H9 (cell line): ENCODE measurements at regions not wholly inside any gene's neighbourhood (a gene's known extent, or its start where the extent isn't known, plus 50 kb on each side); places are given as distances from the start of the nearest gene placed in this dataset.

Experiments
- DNase-seq: peaks from one replicate; pipeline ENCODE4 v3.0.0-alpha.2; 2017
- H2AFZ ChIP-seq: one replicate; pipeline ENCODE4 v1.6.1; 2013; ENCODE audit warnings: mild to moderate bottlenecking, low read length, control low read depth, moderate library complexity
- H2AK5ac ChIP-seq: 2 replicates; pipeline ENCODE4 v1.6.1; 2013; ENCODE audit warnings: low read length, control low read depth, mixed read lengths; ENCODE audit not compliant: insufficient read length
- H2BK120ac ChIP-seq: one replicate; pipeline ENCODE4 v1.6.1; 2013; ENCODE audit warnings: low read depth, mild to moderate bottlenecking, low read length, control low read depth, inconsistent platforms; ENCODE audit not compliant: poor library complexity, severe bottlenecking
- H2BK12ac ChIP-seq: 2 replicates; pipeline ENCODE4 v1.6.1; 2013; ENCODE audit warnings: low read length, control low read depth, mixed read lengths, low read depth; ENCODE audit not compliant: insufficient read length
- H2BK15ac ChIP-seq: 2 replicates; pipeline ENCODE4 v1.6.1; 2013; ENCODE audit warnings: low read depth, low read length, control low read depth
- H2BK20ac ChIP-seq: one replicate; pipeline ENCODE4 v1.6.1; 2013; ENCODE audit warnings: low read depth, mild to moderate bottlenecking, low read length, control low read depth, inconsistent platforms; ENCODE audit not compliant: poor library complexity, severe bottlenecking
- H2BK5ac ChIP-seq: 2 replicates; pipeline ENCODE4 v1.6.1; 2013; ENCODE audit warnings: low read length, control low read depth, mixed read lengths; ENCODE audit not compliant: insufficient read length
- H3K14ac ChIP-seq: 2 replicates; pipeline ENCODE4 v1.6.1; 2013; ENCODE audit warnings: low read length, control low read depth; ENCODE audit not compliant: insufficient read depth
- H3K18ac ChIP-seq: 2 replicates; pipeline ENCODE4 v1.6.1; 2013; ENCODE audit warnings: low read depth, mild to moderate bottlenecking, mixed read lengths, low read length, control low read depth; ENCODE audit not compliant: insufficient read length
- H3K23ac ChIP-seq: 2 replicates; pipeline ENCODE4 v1.6.1; 2013; ENCODE audit warnings: low read length, control low read depth, mixed read lengths, low read depth; ENCODE audit not compliant: insufficient read length
- H3K23me2 ChIP-seq: 2 replicates; pipeline ENCODE4 v1.6.1; 2013; ENCODE audit warnings: low read depth, mild to moderate bottlenecking, mixed read lengths, low read length, control low read depth; ENCODE audit not compliant: insufficient read length, poor library complexity, severe bottlenecking
- H3K27ac ChIP-seq: 2 replicates; pipeline ENCODE4 v1.5.1; 2013; ENCODE audit warnings: low read length, control low read depth, mixed read lengths, low read depth; ENCODE audit not compliant: insufficient read length
- H3K27me3 ChIP-seq: 2 replicates; pipeline ENCODE4 v1.6.1; 2013; ENCODE audit warnings: low read length, control low read depth, inconsistent platforms; ENCODE audit not compliant: insufficient read depth
- H3K4ac ChIP-seq: 2 replicates; pipeline ENCODE4 v1.6.1; 2013; ENCODE audit warnings: low read depth, mild to moderate bottlenecking, control low read depth, inconsistent platforms, low read length, moderate library complexity
- H3K4me1 ChIP-seq: 2 replicates; pipeline ENCODE4 v1.6.1; 2013; ENCODE audit warnings: low read length, control low read depth, inconsistent platforms; ENCODE audit not compliant: insufficient read depth
- H3K4me2 ChIP-seq: 2 replicates; pipeline ENCODE4 v1.6.1; 2013; ENCODE audit warnings: low read length, control low read depth, mixed read lengths; ENCODE audit not compliant: insufficient read length, insufficient read depth
- H3K56ac ChIP-seq: 2 replicates; pipeline ENCODE4 v1.6.1; 2013; ENCODE audit warnings: low read depth, mild to moderate bottlenecking, mixed read lengths, low read length, control low read depth; ENCODE audit not compliant: insufficient read length
- H3K79me1 ChIP-seq: 2 replicates; pipeline ENCODE4 v1.6.1; 2013; ENCODE audit warnings: low read depth, mild to moderate bottlenecking, moderate library complexity, low read length, control low read depth, inconsistent platforms; ENCODE audit not compliant: insufficient read depth, poor library complexity, severe bottlenecking
- H3K79me2 ChIP-seq: 2 replicates; pipeline ENCODE4 v1.6.1; 2013; ENCODE audit warnings: low read length, control low read depth, inconsistent platforms; ENCODE audit not compliant: insufficient read depth
- H3K9ac ChIP-seq: 2 replicates; pipeline ENCODE4 v1.6.1; 2013; ENCODE audit warnings: low read length, control low read depth, mixed read lengths; ENCODE audit not compliant: insufficient read length; ENCODE audit errors: extremely low read depth
- H3K9me3 ChIP-seq: one replicate; pipeline ENCODE4 v1.6.1; 2013; ENCODE audit warnings: low read depth, low read length, inconsistent platforms; ENCODE audit not compliant: control insufficient read depth
- H3T11ph ChIP-seq: one replicate; pipeline ENCODE4 v1.6.1; 2013; ENCODE audit warnings: mild to moderate bottlenecking, low read length, control low read depth, inconsistent platforms
- H4K20me1 ChIP-seq: one replicate; pipeline ENCODE4 v1.6.1; 2013; ENCODE audit not compliant: control insufficient read depth, insufficient read length, insufficient read depth
- H4K5ac ChIP-seq: 2 replicates; pipeline ENCODE4 v1.6.1; 2013; ENCODE audit warnings: low read depth, mild to moderate bottlenecking, mixed read lengths, low read length, control low read depth; ENCODE audit not compliant: insufficient read length
- H4K8ac ChIP-seq: replicated peaks from 2 replicates; pipeline ENCODE4 v1.6.1; 2013; ENCODE audit warnings: low read length, control low read depth, mixed read lengths, low read depth; ENCODE audit not compliant: insufficient read length
- H4K91ac ChIP-seq: 2 replicates; pipeline ENCODE4 v1.6.1; 2013; ENCODE audit warnings: low read depth, mild to moderate bottlenecking, moderate library complexity, mixed read lengths, low read length, control low read depth; ENCODE audit not compliant: insufficient read length
- H3K27ac Mint-ChIP-seq, 3 experiments: 2 replicates in 2 of 3; 3 replicates in 1 of 3; pipeline ENCODE4 v1.8.0; 2020 to 2021; ENCODE audit warnings: mixed read lengths in 3 of 3, mild to moderate bottlenecking in 1 of 3, moderate library complexity in 1 of 3
- H3K27me3 Mint-ChIP-seq: 2 replicates; pipeline ENCODE4 v1.8.0; 2021; ENCODE audit warnings: low read depth, mild to moderate bottlenecking, moderate library complexity, mixed read lengths
- H3K36me3 Mint-ChIP-seq, 3 experiments: 2 replicates in 2 of 3; 3 replicates in 1 of 3; pipeline ENCODE4 v1.8.0; 2020 to 2021; ENCODE audit warnings: low read depth in 3 of 3, mixed read lengths in 3 of 3; ENCODE audit not compliant: insufficient read depth in 1 of 3
- H3K4me1 Mint-ChIP-seq, 2 experiments: 2 replicates each; pipeline ENCODE4 v1.8.0; 2020; ENCODE audit warnings: mixed read lengths in 2 of 2
- H3K4me3 Mint-ChIP-seq, 2 experiments: 2 replicates in 1 of 2; 3 replicates in 1 of 2; pipeline ENCODE4 v1.8.0; 2020 to 2021; ENCODE audit warnings: mild to moderate bottlenecking in 2 of 2, mixed read lengths in 2 of 2, moderate library complexity in 1 of 2
- H3K9me3 Mint-ChIP-seq, 2 experiments: 2 replicates in 1 of 2; 3 replicates in 1 of 2; pipeline ENCODE4 v1.8.0; 2020; ENCODE audit warnings: mild to moderate bottlenecking in 2 of 2, mixed read lengths in 2 of 2, moderate library complexity in 1 of 2
- WGBS: extraction: QIAGEN DNeasy Blood & Tissue Kit; methylation state at CpG from one replicate; pipeline ENCODE4 v1.1.7; 2013; ENCODE audit warnings: missing lambda C conversion rate, low lambda C conversion rate, mixed read lengths; ENCODE audit not compliant: insufficient read length; ENCODE audit errors: extremely low coverage; 5-methylcytosine and 5-hydroxymethylcytosine counted together
- TF ChIP-seq, protein P1 (sequence below): fragments of 200-600 bp; sonication (generic); conservative IDR thresholded peaks from 3 replicates; pipeline ENCODE4 v1.8.0; 2021; ENCODE audit warnings: antibody characterized with exemption, mild to moderate bottlenecking

- H3K27ac ChIP-seq: no peak overlapping the region
- no peak overlapping the region for H3K56ac ChIP-seq
- no peaks in the 10 kb centered on the region for H3K9me3 ChIP-seq
- no peaks in the 10 kb centered on the region for H3K79me1 ChIP-seq
- Mint-ChIP-seq H3K27me3 (no peaks in the 10 kb centered on the region), H3K9me3 (no peaks in the 10 kb centered on the region), H3K4me3 (no peak overlapping the region), H3K36me3 (no peaks in the 10 kb centered on the region), H3K27ac (no peak overlapping the region), H3K4me1 (0 out of 4 replicates have a peak, but pooled peaks cover 0 to 2% of the 10 kb centered on the region in 2 experiments)
- H2BK5ac ChIP-seq: no peak overlapping the region
- H2BK15ac ChIP-seq: no peak overlapping the region
- H3K23me2 ChIP-seq: no peaks in the 10 kb centered on the region
- no peaks in the 10 kb centered on the region for H3K27me3 ChIP-seq
- DNase-seq: no peak
- no peak overlapping the region for H3K18ac ChIP-seq
- no peak overlapping the region for H2AFZ ChIP-seq
- no peaks in the 10 kb centered on the region for H3K79me2 ChIP-seq
- H2BK12ac ChIP-seq: no peak overlapping the region
- no peak overlapping the region for H3K23ac ChIP-seq
- H3K9ac ChIP-seq: no peak overlapping the region
- H4K8ac ChIP-seq: no peak overlapping the region
- no peak overlapping the region for H3K4me2 ChIP-seq
- no peak overlapping the region for H3T11ph ChIP-seq
- no peak overlapping the region for H2BK120ac ChIP-seq
- H2BK20ac ChIP-seq: no peak overlapping the region
- H4K5ac ChIP-seq: no peak overlapping the region
- no peak overlapping the region for H2AK5ac ChIP-seq
- H3K14ac ChIP-seq: no peak overlapping the region
- no peak overlapping the region for H4K91ac ChIP-seq
- TF ChIP-seq, protein P1, sequence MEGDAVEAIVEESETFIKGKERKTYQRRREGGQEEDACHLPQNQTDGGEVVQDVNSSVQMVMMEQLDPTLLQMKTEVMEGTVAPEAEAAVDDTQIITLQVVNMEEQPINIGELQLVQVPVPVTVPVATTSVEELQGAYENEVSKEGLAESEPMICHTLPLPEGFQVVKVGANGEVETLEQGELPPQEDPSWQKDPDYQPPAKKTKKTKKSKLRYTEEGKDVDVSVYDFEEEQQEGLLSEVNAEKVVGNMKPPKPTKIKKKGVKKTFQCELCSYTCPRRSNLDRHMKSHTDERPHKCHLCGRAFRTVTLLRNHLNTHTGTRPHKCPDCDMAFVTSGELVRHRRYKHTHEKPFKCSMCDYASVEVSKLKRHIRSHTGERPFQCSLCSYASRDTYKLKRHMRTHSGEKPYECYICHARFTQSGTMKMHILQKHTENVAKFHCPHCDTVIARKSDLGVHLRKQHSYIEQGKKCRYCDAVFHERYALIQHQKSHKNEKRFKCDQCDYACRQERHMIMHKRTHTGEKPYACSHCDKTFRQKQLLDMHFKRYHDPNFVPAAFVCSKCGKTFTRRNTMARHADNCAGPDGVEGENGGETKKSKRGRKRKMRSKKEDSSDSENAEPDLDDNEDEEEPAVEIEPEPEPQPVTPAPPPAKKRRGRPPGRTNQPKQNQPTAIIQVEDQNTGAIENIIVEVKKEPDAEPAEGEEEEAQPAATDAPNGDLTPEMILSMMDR: no peak
- H3K4me1 ChIP-seq: no peaks in the 10 kb centered on the region
- WGBS: no CpG with 5 or more reads among the region's 8 CpGs
- H3K4ac ChIP-seq: no peak overlapping the region
- no peaks in the 10 kb centered on the region for H4K20me1 ChIP-seq
Observed at GRCh38 chr10:10624567-10624962, 393.1 kb upstream of the CELF2 start.
